ENCODE measurements at regions not wholly inside any gene's neighbourhood (a gene's known extent, or its start where the extent isn't known, plus 50 kb on each side); places are given as distances from the start of the nearest gene placed in this dataset.

DNA sequence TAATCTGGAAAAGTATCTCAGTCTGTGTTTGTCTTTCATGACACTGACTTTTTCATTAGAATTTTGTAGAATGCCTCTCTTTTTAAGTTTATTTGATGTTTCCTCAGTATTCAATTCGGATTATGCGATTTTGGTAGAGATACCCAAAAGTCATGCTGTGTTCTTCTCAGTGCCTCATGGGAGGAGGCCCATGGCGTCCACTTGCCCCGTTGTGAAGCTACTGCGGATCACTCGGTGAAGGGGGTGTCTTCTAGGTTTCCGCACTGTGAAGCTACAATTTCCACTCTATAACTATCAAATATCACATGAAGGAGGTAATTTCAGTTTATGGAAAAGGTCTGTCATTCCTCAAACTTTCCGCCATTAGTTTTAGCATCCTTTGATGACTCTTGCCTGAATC lies 794.0 kb downstream of the TBC1D22A start:
- TF ChIP-seq ISL1 (CRISPR knock-in tag; IDR thresholded peaks at IDR 0.05), result no peak
- no peak for TF ChIP-seq ZFP3 (CRISPR knock-in tag; IDR thresholded peaks at IDR 0.05)
- no peak for TF ChIP-seq GLIS3 (CRISPR knock-in tag; IDR thresholded peaks at IDR 0.05)
- no peak for TF ChIP-seq ESRRG (CRISPR knock-in tag; IDR thresholded peaks at IDR 0.05)
- TF ChIP-seq PPARA (CRISPR knock-in tag; IDR thresholded peaks at IDR 0.05; ENCODE audit: borderline replicate concordance), result no peak
- TF ChIP-seq RARB (CRISPR knock-in tag; IDR thresholded peaks at IDR 0.05), result no peak
- no peak for TF ChIP-seq ARNTL (CRISPR knock-in tag; IDR thresholded peaks at IDR 0.05; ENCODE audit: borderline replicate concordance, low read depth)
- TF ChIP-seq, protein P1, sequence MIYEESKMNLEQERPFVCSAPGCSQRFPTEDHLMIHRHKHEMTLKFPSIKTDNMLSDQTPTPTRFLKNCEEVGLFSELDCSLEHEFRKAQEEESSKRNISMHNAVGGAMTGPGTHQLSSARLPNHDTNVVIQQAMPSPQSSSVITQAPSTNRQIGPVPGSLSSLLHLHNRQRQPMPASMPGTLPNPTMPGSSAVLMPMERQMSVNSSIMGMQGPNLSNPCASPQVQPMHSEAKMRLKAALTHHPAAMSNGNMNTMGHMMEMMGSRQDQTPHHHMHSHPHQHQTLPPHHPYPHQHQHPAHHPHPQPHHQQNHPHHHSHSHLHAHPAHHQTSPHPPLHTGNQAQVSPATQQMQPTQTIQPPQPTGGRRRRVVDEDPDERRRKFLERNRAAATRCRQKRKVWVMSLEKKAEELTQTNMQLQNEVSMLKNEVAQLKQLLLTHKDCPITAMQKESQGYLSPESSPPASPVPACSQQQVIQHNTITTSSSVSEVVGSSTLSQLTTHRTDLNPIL (CRISPR knock-in tag; IDR thresholded peaks at IDR 0.05; ENCODE audit: low read depth), result no peak
- TF ChIP-seq, protein P2, sequence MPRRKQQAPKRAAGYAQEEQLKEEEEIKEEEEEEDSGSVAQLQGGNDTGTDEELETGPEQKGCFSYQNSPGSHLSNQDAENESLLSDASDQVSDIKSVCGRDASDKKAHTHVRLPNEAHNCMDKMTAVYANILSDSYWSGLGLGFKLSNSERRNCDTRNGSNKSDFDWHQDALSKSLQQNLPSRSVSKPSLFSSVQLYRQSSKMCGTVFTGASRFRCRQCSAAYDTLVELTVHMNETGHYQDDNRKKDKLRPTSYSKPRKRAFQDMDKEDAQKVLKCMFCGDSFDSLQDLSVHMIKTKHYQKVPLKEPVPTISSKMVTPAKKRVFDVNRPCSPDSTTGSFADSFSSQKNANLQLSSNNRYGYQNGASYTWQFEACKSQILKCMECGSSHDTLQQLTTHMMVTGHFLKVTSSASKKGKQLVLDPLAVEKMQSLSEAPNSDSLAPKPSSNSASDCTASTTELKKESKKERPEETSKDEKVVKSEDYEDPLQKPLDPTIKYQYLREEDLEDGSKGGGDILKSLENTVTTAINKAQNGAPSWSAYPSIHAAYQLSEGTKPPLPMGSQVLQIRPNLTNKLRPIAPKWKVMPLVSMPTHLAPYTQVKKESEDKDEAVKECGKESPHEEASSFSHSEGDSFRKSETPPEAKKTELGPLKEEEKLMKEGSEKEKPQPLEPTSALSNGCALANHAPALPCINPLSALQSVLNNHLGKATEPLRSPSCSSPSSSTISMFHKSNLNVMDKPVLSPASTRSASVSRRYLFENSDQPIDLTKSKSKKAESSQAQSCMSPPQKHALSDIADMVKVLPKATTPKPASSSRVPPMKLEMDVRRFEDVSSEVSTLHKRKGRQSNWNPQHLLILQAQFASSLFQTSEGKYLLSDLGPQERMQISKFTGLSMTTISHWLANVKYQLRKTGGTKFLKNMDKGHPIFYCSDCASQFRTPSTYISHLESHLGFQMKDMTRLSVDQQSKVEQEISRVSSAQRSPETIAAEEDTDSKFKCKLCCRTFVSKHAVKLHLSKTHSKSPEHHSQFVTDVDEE (CRISPR knock-in tag; IDR thresholded peaks at IDR 0.05), result no peak
- TF ChIP-seq ZNF8 (CRISPR knock-in tag; IDR thresholded peaks at IDR 0.05), result no peak
- TF ChIP-seq CSDC2 (CRISPR knock-in tag; IDR thresholded peaks at IDR 0.05), result no peak

Measured in SK-N-SH treated with all-trans-retinoic acid at 6 μM for 48 hours (cell line).